Left forelimb (tissue), 1 donor: ENCODE measurements at regions not wholly inside any gene's neighbourhood (a gene's known extent, or its start where the extent isn't known, plus 50 kb on each side); places are given as distances from the start of the nearest gene placed in this dataset.
"Not testable (repeated sequence)": the region's sequence is repeated elsewhere in the genome, so short reads cannot be mapped to it uniquely, and the experiment has no call there.

ENCODE experiments used
- DNase-seq: peaks from one replicate; pipeline ENCODE4 v3.0.0-alpha.2; 2018; ENCODE audit warnings: low spot score

- no peak for DNase-seq
These were observed 238.6 kb upstream of the SLC8A1 start for GRCh38 chr2:40690525-40690924.

GRCh38 chr2:40700231-40700954, 248.5 kb upstream of the SLC8A1 start:
- no peak for DNase-seq

DNA sequence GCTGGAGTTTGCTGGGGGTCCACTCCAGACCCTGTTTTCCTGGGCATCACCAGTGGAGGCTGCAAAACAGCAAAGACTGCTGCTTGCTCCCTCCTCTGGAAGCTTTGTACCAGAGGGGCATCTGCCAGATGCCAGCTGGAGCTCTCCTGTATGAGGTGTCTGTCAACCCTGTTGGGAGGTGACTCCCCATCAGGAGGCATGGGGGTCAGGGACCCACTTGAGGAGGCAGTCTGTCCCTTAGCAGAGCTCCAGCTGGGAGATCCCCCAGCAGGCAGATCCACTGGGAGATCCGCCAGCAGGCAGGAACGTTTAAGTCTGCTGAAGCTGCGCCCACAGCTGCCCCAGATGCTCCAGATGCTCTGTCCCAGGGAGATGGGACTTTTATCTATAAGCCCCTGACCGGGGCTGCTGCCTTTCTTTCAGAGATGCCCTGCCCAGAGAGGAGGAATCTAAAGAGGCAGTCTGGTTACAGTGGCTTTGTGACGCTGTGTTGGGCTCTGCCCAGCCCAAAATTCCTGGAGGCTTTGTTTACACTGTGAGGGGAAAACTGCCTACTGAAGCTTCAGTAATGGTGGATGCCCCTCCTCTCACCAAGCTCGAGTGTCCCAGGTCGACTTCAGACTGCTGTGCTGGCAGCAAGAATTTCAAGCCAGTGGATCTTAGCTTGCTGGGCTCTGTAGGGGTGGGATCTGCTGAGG, 260.5 kb upstream of the SLC8A1 start:
- not testable (repeated sequence) for DNase-seq

DNA sequence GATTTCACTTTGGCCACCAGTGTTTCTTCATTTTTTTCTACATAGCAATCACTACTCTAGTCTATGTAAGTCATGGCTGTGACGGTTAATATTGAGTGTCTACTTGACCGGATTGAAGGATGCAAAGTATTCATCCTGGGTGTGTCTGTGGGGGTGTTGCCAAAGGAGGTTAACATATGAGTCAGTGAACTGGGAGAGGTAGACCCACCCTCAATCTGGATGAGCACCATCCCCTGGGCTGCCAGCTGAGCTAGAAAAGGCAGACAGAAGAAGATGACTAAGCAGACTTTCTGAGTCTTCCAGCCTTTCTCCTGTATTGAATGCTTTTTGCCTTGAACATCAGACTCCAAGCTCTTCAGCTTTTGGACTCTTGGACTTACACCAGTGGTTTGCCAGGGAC, 265.0 kb upstream of the SLC8A1 start:
- DNase-seq: no peak

DNA sequence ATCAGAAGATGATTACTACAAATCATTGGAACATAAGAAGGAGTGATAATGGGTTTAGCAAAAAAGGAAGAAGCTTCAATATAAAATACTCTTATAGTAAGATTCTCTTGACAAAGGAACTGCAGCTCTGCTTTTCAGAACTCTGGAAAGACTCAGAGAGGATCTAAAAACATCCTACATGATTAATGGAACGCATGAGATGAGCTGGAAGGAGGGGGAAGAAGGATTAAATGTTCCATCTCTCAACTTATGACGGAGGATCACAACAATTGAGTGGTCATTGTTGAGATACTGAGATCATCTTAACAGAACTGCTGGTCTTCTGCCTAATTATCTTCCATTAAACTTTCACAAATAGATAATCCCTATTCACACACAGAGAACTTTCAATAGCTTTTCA, 267.5 kb upstream of the SLC8A1 start:
- DNase-seq: no peak

GRCh38 chr2:40721595-40721994, 269.7 kb upstream of the SLC8A1 start:
- DNase-seq: no peak

- no peak for DNase-seq
These were observed 271.3 kb upstream of the SLC8A1 start for GRCh38 chr2:40723194-40723593.

- DNase-seq: no peak
These were observed 273.1 kb upstream of the SLC8A1 start for GRCh38 chr2:40725040-40725439.

- DNase-seq: no peak
These were observed 274.1 kb upstream of the SLC8A1 start for GRCh38 chr2:40725950-40726349.

- DNase-seq: no peak
These were observed 282.9 kb upstream of the SLC8A1 start for GRCh38 chr2:40734797-40735196.

- DNase-seq: no peak
These were observed 285.3 kb upstream of the SLC8A1 start for GRCh38 chr2:40737180-40737579.

DNA sequence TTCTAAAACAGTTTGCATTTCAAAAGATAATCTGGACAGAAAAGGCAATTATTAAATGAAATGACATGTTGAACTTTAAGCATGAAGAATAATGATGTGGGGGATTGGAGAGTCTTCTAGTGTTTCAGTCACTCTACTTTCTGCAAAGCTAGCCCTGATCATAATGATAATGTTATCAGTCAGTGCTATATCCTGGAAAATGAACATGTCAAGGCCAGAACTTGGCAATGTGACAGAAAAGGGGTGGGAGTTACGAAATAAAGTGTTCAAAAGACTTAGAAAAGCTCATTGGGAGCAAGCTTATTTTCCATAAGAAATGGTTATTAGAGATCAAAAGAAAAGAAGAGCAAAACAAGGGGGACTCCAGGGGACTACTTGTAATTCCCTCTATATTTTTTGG, 288.5 kb upstream of the SLC8A1 start:
- DNase-seq: no peak

GRCh38 chr2:40741532-40741931, 289.6 kb upstream of the SLC8A1 start:
- DNase-seq: no peak

DNA sequence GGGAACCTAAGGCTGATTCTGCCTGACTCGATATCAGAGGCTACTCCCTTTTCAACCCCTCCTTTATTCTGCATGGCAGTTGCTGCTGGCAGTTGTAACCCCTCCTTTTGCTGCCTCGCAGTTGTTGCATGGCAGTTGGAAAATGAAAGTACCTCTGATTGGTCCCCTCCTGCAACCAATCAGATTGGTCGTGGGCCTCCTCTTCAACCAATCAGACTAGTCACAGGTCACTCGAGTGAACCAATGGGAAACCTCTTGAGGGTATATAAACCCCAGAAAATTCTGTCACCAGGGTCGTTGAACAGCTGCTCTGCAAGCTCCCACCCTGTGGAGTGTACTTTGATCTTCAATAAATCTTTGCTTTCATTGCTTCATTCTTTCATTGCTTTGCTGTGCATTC, 294.3 kb upstream of the SLC8A1 start:
- no peak for DNase-seq

GRCh38 chr2:40751981-40752380, 300.1 kb upstream of the SLC8A1 start:
- DNase-seq: no peak

DNA sequence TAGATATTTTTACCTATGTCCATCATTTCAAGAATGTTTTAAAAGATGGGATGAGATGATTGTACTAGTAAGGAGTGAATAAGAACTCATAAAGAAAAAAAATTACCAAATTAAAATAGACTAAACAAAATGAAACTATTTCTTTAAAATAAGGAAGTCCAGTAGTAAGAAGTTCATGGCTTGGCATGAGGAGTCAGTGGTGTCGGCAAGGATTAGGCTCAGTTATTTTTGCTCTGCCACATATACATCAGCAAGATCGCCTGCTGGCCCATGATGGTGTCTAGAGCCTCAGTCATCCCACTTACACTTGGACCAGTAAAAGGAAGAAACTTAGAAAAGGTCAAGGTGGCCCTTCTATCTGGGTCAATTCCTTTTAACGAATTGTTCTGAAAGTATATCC, 300.9 kb upstream of the SLC8A1 start:
- DNase-seq: no peak

- no peak for DNase-seq
These were observed 303.0 kb upstream of the SLC8A1 start for GRCh38 chr2:40754912-40755311.

- DNase-seq: no peak
These were observed 306.7 kb upstream of the SLC8A1 start for GRCh38 chr2:40758401-40759155.

- DNase-seq: no peak
These were observed 308.3 kb upstream of the SLC8A1 start for GRCh38 chr2:40760071-40760666.

DNA sequence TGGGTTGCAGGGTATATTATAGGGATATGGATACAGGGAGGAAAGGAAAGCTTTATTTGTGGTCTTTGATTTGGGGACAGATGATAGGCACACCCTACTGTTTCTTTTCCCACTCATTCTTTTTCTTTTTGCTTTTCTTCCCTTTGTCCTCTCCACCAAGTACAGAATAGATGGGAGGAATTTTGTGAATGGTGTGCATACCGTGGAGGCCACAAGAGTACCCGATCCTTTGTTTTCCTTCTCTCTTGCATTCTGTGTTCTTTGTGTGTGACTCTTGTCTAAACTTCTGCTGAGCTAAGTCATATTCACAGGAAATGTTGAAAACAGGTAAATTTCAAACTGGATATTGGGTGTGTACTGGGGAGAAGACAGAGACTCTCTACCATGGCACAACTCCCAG, 321.4 kb upstream of the SLC8A1 start:
- no peak for DNase-seq

GRCh38 chr2:40783704-40784103, 331.8 kb upstream of the SLC8A1 start:
- DNase-seq: no peak

- DNase-seq: no peak
These were observed 334.7 kb upstream of the SLC8A1 start for GRCh38 chr2:40786636-40787035.

DNA sequence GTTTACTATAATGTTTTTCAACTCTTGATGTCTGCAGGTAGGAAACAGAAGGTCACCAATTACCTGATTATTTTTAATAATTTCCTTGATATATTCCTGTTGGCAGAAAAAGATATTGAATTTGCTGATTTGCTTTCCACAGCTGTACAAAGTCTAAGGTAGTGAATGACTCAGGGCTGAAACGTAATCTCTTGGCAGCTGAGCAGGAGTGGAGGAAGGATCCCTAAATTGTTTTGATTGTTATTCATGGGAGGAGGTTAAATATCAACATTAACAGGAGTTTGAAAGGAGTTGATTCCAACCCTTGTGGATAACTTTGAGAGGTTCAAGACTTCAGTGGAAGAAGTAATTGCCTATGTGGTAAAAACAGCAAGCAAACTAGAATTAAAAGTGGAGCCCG, 345.2 kb upstream of the SLC8A1 start:
- DNase-seq: no peak
